Right renal pelvis (tissue), 4 donors: ENCODE measurements at regions not wholly inside any gene's neighbourhood (a gene's known extent, or its start where the extent isn't known, plus 50 kb on each side); places are given as distances from the start of the nearest gene placed in this dataset.
A peak's percentile ranks its signal among the peaks of the same experiment; 100 is the strongest.

ENCODE experiments used
- DNase-seq, 4 donors: peaks; one replicate each; pipeline ENCODE4 v3.0.0-alpha.2; 2013; ENCODE audit warnings: low read depth in 4 of 4, low spot score in 3 of 4, missing footprints in 1 of 4

DNA sequence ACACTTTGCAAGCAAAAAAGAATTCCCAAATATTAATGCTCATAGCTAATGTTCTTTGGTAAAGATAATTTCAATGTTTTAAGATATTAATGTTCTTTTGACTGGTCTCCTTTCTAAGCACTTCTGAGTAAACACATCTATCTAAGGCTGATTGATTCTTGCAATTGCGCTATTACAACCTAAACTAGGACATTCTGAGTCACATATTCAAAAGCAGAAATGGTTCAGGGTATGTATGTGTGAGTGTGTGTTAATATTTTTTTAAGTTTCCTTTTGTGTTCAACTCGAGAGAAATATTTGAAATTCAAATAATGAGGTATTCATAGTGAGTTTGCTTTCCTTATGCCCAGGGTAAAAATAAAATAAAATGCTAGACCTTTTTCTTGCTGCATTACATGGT, 203.6 kb upstream of the GRIK3 start:
- no peak for DNase-seq

DNA sequence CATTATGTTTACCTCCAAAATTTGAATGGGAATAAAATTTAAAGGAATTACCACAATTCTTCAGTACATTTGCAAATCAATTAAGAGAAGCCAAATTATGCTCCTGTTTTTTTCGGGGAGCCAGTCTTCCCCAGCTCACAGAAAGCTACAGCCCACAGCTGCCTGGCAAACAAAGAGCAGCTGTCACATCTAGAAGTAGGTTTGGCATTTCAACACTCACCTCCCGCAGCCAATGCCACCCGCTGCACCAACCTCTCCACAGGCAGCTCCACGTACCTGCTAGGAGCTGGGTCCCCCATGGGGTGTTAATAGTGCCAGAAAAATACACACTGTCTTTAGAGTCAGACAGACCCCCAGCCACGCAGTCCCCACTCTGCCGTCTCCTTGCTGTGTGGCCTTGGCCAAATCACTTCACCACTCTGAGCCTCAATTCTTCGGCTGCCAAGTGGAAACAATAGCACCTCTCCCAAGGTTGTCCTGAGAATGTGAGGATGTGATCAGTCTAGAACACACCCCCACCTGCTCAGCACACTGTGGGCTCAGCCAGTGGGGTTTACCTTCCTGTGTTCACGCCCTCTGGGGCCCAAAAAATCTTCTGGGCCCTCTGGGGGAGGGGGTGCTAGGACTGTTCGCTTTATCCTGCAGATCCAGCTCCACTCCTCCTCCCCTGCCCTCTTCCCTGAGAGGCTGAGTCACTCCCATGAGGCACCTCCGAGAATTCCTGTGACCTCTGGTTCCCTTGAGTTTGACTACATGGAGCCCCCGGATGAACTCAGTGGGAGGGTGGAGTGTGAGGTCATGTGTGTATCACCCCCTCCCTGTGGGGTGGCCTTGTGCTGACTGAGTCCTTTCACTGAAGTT, 204.3 kb upstream of the GRIK3 start:
- DNase-seq, result no peak

DNA sequence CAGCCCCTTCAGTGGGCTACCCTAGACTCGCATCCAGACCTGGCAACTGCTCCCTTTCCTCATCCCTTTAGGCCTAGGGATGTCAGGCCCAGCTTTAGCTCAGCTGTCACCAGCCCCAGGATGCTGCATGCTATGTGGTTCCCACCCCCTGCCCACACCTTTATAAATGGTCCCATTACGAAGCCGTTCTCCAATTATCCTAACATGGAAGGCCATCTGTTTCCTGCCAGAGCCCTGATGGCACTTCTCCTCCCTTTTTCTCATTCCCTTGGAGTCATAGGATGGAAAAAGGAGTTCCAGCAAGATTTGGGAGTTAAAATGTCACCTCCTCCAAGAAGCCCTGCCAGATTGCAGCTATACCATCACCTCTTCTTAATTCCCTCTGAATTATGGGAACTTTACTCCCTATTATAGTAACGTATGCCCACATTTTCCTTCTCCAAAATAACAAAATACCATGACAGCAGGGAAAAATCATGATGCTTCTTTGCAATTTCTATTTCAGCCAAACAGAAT, 205.0 kb upstream of the GRIK3 start:
- no peak for DNase-seq

DNA sequence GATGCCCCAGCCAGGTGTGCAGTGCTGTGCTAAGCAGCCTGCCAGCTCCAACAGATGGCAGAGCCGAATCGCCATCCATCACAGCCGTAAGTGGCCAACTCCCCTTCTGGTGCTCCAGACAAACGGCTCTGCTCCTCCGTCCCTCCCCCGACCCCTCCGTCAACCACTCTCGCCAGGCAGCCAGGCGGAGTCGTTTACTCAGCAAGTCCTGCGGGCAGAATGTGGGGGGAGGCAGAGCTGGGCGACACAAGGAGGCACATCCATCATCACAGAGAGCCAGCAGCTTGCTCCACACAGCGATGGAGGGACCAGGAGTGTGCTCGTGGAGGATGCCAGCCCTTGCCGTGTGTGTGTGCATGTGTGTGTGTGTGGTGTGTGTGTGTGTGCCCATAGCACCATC, 206.6 kb upstream of the GRIK3 start:
- no peak for DNase-seq

DNA sequence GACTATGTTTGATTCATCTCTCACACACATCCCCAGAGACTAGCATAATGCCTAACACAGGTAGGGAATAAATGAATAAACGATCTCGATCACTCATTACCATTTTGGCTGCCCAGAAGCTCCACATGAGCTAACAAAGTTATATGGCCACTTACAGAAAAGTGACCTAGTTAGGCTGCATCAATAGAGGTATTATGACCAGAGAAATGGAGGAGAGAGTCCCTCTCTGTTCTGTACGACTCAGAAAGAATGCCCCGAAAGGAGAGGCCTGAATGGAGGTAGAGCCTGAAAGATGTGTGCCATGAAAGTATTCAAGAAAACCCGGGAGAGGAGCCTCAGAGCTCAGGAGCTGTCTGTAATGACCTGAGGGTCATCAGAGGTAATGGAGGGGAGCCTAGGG, 208.2 kb upstream of the GRIK3 start:
- no peak for DNase-seq

DNA sequence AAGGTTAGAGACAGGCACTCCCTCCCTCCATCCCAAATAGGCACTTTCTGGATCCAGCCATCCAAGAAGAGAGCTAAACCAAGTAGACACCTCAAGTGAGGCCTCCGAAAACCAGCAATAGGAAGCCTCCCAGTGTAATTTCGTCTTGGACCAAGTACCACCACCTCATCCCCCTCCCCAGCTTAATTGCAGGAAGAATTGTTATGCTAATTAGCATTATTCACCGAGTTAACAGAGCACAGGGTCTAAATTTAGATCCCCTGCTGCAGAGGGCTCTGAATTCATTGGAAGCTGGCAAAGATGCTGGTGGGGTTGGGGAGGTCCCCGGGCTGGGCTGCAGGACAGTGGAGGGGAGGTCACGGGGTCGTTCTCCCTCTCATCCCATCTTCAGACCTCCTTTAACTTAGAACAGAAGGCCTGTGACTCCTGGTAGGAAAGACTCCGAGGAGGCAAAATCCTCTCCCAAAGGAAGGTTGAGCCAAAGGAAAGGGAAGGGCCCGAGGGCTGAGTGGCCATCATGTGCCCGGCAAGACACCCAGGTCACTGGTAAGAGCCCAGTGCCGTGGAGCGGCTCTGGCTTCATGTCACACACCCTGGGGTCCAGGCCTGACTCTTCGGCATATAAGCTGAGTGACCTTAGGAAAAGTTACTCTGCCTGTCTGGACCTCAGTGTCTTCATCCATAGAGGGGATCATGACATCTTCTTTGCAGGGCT, 209.2 kb upstream of the GRIK3 start:
- no peak for DNase-seq

DNA sequence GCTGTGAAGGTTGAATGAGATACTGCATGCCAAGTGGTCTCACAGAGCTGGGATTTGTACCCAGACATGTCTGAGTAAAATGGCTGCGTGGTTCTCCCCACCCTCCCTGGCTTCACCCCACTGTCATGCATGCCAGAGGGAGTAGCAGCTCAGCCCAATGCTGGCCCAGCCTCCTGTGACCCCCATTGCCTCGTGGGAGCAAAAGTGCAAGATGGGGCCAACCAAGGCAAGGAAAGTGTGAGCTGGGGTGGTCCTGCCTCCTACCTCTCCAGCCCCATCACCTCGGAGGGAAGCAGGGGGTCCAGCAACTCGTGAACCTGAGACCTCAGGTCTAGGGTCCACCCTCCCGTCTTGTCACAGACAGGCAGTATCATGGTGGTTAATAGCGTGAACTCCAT, 209.8 kb upstream of the GRIK3 start:
- DNase-seq, result no peak

DNA sequence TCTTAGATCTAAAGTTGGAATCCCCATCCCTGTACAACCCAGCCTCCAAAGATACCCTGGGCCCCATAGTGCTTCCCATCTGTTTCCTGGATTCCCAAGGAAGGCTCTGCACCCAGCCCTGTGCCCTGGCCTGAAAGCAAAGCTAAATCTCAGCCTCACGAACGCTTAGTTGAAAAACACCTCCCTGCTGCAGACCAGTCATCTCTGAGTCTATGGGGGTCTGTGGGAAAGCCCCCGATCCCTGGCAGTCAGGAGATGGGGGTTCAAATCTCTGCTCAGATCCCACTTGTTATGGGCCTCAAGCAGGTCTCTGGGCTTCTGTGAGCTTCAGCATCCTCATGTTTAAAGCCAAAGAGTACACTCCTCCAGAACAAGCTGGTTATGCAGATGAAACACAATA, 210.5 kb upstream of the GRIK3 start:
- DNase-seq, result no peak

DNA sequence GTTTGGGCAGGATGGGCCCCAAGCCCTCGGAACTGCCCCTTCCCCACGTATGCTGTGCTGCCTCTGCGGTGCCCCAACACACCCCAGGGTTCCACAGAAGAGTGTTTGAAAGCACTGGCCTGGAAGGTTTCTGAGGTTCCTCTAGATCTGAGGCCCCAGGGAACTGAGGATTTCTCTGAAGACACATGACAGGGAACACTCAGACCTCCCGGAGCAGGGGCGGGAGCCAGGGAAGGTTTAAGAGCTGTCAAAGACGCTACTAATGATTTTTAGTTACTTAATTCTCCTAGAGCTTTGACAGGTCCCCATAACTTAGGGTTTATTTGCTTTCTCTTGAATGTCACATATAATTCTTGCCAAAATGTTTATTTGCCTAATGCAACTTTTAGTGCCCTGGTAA, 212.3 kb upstream of the GRIK3 start:
- no peak for DNase-seq

DNA sequence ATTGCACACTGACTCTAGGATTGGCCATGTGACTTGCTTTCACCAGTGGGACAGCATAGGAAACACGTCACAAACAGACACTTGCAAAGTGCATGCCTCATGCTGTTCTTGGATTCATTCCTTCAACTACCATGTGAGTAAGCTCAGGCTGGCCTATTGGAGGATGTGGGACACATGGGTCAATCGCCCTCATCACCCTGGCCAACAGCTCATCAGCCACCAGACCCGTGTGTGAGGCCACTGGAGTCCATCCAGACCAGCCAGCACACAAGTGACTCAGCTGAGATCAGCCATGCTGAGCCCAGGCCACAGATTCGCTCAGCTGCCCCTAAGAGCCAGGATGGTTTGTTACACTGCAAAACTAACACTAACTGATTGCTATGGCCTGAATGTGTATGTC, 216.1 kb upstream of the GRIK3 start:
- DNase-seq, result no peak

DNA sequence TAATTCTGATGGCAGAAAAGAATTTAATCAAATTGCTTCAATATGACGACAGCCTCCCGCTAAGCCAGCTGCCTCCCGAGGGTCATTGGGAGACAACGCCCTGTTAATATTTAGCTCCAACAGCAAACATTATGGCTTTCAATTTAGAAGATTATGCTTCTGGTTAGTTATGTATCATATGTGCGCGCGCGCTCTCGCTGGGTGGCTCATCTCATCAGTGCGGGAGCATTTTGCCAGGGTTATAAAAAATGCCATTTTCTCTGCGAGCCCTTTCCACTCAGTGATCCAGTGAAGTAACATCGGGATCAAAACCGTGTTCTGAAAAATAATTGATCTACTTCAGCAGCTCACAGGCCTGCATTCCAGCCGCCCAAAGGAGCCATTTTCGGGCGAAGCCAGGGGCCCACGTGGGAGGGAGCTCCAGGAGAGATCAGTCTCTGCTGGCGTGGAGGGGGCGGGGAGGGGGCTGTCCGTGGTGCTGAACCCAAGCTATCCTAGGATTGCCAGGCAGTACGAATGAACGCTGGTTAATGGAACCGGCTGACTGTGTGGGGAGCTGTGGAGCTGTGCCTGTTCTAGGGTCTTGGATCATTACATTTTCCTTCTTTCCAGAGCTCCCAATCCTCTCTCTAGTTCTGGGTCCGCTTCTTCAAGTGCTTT, 219.1 kb upstream of the ZC3H12A start:
- DNase-seq, result peak; percentile 28 to 56 (median 38)

DNA sequence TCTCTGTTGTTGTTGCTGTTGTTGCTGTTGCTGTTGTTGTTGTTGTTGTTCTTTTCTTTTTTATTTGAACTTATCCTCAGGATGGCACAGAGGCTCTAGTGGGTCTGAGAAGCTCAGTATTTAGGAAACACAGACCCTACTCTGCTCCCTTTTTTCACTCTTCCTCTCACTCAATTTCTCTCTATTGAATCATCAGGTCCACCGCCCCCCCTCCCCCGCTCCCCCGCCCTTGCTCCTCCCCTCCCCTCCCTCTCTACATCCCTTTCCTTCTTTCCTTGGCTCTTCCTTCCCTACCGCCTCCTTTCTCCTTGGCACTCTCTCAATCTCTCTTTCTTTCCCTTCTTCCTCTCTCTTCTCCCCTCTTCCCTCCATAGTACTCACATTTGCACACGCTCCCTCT, 218.5 kb upstream of the ZC3H12A start:
- no peak for DNase-seq

DNA sequence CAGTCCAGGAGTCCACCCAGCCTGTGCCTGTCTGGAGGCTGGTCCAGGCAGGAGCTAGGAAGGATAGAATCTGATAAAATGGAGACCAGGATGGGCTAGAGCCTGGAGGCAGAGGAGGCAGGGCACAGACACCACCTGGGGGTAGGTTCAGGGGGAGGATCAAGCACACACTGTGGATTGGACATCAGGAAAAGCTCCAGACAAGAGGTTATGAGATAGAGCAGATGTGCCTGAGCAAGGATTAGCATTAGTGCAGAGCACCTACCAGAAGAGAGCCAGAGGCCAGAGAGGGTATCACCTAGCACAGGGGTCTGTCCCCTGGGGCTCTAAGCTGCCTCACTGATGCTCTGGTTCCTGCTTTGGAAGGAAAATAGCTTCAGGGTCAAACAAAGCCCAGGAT, 216.7 kb upstream of the ZC3H12A start:
- DNase-seq, result no peak

DNA sequence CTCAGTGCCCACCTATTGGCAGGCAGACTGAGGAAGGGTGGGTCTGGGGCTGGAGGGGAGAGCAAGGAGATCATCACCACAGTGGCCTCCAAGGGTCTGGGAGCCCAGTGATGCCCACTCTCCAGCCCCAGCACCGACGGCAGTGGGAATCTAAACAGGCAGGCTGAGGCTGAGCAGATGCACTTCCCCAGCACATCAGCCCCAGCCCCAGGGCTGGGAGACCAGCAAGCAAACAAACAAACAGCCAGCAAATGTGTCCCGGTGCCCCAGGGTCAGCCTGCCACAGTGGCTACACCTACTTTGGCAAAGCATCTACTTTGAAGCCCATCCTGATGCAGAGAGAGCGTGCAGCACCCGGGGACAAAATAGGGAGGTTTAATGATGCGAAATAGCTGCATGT, 216.3 kb upstream of the ZC3H12A start:
- DNase-seq, result no peak

DNA sequence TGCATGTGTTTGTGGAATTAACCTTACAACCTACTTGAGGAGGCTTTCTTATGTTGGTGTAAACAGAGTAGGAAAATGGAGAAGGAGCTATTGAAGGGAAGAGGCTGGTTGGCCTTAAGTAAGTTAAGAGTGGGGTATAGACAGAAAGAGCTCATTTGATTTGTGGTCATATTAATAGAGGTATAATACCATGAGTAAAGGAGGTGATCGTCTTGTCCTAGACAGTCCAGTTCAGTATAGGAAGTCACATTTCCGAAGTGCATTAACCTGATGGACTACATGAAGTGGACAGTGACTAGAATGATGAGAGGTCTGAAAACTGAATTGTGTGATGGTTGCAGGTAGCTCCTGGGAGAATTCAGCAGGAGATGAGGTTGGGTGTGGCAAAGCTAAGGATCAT, 215.4 kb upstream of the ZC3H12A start:
- no peak for DNase-seq

DNA sequence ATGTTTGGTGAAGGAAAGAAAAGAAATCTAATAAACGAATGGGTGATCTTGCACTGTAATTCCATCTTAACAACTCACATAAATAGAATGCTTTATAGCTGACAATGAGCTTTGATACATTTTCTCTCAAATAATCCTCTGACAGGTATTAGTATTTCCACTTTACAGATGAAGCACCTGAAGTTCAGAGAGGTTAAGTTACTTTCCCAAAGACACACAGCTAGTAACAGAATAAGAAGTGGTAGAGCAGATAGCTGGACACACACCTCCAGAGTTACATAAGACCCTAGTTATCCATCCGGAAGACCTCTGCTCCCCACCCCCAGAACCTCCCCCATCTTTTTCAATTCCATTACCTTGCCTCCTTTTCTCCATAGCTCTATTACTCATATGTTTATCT, 213.3 kb upstream of the ZC3H12A start:
- no peak for DNase-seq

DNA sequence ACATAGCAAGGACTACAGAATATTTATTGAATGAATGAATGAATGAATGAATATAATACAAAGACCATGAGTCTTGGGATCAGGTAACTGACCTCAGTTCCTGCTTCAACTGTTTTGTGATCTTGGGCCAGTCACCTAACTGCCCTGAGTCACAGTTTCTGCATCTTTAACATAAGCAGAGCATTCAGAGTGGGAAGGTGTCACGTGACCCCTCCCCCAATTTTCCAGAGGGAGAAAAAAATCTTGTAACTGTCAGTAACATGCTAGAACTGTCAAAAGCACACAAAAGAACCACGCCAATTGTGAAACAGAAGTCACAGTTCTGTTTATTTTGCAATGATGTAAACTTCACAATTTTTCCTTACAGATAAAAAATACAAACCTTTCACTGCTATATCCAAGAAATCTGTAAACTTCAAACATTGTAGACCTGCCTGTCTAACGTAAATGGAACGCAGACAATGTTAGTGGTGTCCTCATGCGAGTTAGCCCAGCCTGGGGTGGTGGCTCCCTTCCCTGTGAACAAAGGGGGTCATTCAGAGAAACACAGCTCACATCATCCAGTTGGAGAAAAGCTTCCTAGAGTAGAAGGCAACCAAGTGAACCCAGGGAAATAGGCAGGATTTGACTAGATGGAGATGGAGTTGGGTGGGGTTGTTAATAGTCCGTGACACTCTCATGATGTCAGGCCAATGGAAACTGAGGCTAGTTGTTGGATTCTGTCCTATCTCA, 211.8 kb upstream of the ZC3H12A start:
- no peak for DNase-seq

DNA sequence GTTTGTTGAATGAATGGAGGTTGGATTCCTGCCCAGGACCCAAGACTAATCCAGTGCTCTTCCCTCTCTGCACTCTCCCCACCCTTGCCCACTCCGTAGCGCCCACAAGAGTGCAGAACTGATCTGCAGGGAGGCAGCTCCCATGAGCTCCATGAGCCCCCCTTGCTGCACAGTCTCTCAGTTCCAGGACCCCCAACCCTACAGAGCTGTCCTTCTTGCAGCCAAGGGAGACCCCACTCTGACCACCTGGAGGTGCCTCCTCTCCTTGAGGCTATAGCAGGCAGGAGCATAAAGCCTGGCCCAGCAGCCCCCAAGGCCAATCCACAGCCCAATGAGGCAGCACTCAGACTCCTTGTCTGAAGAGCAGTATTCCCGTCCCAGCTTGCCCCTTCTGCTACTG, 209.2 kb upstream of the ZC3H12A start:
- no peak for DNase-seq

DNA sequence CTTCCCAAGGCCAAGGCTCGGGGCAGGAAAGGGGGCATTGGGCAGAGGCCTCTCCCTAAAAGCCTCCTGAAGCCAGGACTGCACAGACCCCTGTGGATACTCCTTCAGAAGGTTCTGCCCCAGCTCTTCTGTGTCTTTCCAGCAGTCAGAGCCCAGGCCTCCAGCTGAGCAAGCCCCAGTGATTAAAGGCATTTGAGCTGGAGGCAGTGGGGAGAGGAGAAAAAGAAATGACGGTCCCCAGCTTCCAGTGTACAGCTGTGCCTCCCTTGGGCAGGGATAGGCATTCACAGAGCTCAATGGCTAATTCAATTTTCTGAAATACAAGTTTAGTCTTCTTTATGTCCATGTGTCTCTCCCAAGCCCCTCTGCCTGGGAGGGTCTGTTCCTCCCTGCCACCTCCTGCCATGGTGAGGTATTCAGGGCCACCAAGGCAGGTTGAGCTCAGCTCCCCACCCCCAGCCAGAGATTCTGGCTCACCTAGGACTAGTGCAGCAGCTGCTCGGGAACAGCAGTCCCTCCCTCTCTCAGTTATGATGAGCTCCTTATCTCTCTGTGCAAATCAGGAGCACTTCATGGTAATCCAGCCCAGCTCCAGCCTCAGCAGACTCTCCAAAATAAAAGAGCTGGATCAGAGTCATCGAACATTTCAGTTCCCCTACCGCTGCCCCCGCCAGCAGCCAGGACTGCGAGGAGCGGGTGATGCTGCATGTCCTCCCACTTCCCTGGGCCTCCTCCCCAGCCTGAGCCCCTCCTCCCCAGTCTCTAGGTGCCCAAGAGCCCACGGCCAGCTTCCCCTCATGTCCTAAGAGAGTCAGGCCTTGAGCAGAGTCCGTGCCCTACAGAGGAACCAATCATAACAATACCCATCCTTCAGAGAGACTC, 208.4 kb upstream of the ZC3H12A start:
- no peak for DNase-seq
